ENCODE measurements at regions not wholly inside any gene's neighbourhood (a gene's known extent, or its start where the extent isn't known, plus 50 kb on each side); places are given as distances from the start of the nearest gene placed in this dataset.

GRCh38 chr10:62511656-62512055, 137.5 kb downstream of the ZNF365 start:
- Histone ChIP-seq H3K9me3 (ENCODE audit: control insufficient read depth in 2 of 3, insufficient read depth in 1 of 3, low read length in 3 of 3) (no peaks in the 10 kb centered on the region), H3K27ac (ENCODE audit: low read depth in 2 of 2, low read length in 2 of 2) (no peak overlapping the region), H3K36me3 (ENCODE audit: control insufficient read depth in 2 of 3, insufficient read depth in 3 of 3, low read length in 3 of 3) (no peaks in the 10 kb centered on the region), H3K27me3 (ENCODE audit: control insufficient read depth, insufficient read depth, low read length) (no peaks in the 10 kb centered on the region), H3K9ac (ENCODE audit: low read length in 3 of 3) (no peak overlapping the region), H3K4me1 (ENCODE audit: control insufficient read depth in 2 of 3, insufficient read depth in 2 of 3, low read depth in 1 of 3, low read length in 3 of 3) (no peaks in the 10 kb centered on the region), H3K4me3 (ENCODE audit: low read length in 3 of 3) (no peak overlapping the region)
- DNase-seq (no peak), FAIRE-seq (no peak)
- intact Hi-C loops (cut with DNase I), result no loop called here
- TF ChIP-seq, protein P1, sequence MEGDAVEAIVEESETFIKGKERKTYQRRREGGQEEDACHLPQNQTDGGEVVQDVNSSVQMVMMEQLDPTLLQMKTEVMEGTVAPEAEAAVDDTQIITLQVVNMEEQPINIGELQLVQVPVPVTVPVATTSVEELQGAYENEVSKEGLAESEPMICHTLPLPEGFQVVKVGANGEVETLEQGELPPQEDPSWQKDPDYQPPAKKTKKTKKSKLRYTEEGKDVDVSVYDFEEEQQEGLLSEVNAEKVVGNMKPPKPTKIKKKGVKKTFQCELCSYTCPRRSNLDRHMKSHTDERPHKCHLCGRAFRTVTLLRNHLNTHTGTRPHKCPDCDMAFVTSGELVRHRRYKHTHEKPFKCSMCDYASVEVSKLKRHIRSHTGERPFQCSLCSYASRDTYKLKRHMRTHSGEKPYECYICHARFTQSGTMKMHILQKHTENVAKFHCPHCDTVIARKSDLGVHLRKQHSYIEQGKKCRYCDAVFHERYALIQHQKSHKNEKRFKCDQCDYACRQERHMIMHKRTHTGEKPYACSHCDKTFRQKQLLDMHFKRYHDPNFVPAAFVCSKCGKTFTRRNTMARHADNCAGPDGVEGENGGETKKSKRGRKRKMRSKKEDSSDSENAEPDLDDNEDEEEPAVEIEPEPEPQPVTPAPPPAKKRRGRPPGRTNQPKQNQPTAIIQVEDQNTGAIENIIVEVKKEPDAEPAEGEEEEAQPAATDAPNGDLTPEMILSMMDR (IDR thresholded peaks at IDR 0.05; ENCODE audit: borderline replicate concordance, extremely low read depth, insufficient read depth), result no peak

GRCh38 chr10:62512732-62513475, 138.7 kb downstream of the ZNF365 start:
- intact Hi-C loops (cut with DNase I), result no loop called here
- FAIRE-seq (no peak), DNase-seq (no peak)
- Histone ChIP-seq H3K9ac (ENCODE audit: low read length in 3 of 3) (no peak overlapping the region), H3K4me1 (ENCODE audit: control insufficient read depth in 2 of 3, insufficient read depth in 2 of 3, low read depth in 1 of 3, low read length in 3 of 3) (no peaks in the 10 kb centered on the region), H3K27ac (ENCODE audit: low read depth in 2 of 2, low read length in 2 of 2) (no peak overlapping the region), H3K36me3 (ENCODE audit: control insufficient read depth in 2 of 3, insufficient read depth in 3 of 3, low read length in 3 of 3) (no peaks in the 10 kb centered on the region), H3K9me3 (ENCODE audit: control insufficient read depth in 2 of 3, insufficient read depth in 1 of 3, low read length in 3 of 3) (no peaks in the 10 kb centered on the region), H3K4me3 (ENCODE audit: low read length in 3 of 3) (no peak overlapping the region), H3K27me3 (ENCODE audit: control insufficient read depth, insufficient read depth, low read length) (no peaks in the 10 kb centered on the region)
- TF ChIP-seq, protein P1 (IDR thresholded peaks at IDR 0.05; ENCODE audit: borderline replicate concordance, extremely low read depth, insufficient read depth), result no peak

DNA sequence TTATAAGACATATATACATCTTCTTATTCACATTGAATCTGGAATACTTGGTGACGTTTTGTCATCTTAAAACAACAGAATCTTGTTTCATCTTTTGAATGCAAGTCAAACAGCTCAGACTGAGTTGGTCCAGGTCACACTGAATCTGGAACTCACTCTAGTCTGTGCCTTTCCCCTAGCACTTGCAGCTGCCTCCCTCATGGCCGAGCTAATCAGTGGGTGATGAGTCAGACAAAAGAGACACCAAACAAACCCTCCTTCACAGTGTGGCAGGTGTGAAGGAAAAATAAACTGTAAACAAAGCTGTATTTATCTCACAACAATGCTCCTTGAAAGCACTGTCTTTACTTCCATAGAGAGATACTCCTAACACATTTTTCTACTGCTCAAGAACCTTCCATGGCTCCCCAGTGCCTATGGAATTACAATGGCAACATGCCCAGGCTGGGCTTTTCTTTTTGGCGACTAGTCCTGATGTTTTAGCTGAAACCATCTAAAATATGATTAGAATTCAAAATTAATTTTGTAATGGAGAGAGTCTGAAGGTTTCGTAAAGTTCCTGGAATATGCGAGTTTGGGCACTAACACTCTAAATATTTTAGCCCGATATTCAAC, 140.0 kb downstream of the ZNF365 start:
- H3K9ac ChIP-seq (ENCODE audit: low read length in 3 of 3), result no peak overlapping the region
- no peaks in the 10 kb centered on the region for H3K27me3 ChIP-seq (ENCODE audit: control insufficient read depth, insufficient read depth, low read length)
- no peak overlapping the region for H3K4me3 ChIP-seq (ENCODE audit: low read length in 3 of 3)
- FAIRE-seq (no peak), DNase-seq (no peak)
- no peaks in the 10 kb centered on the region for H3K36me3 ChIP-seq (ENCODE audit: control insufficient read depth in 2 of 3, insufficient read depth in 3 of 3, low read length in 3 of 3)
- TF ChIP-seq, protein P1 (IDR thresholded peaks at IDR 0.05; ENCODE audit: borderline replicate concordance, extremely low read depth, insufficient read depth), result no peak
- H3K9me3 ChIP-seq (ENCODE audit: control insufficient read depth in 2 of 3, insufficient read depth in 1 of 3, low read length in 3 of 3), result no peaks in the 10 kb centered on the region
- intact Hi-C loops (cut with DNase I), result no loop called here
- no peak overlapping the region for H3K27ac ChIP-seq (ENCODE audit: low read depth in 2 of 2, low read length in 2 of 2)
- H3K4me1 ChIP-seq (ENCODE audit: control insufficient read depth in 2 of 3, insufficient read depth in 2 of 3, low read depth in 1 of 3, low read length in 3 of 3), result no peaks in the 10 kb centered on the region

All from kidney (tissue), 13 donors.